ENCODE measurements at regions not wholly inside any gene's neighbourhood (a gene's known extent, or its start where the extent isn't known, plus 50 kb on each side); places are given as distances from the start of the nearest gene placed in this dataset.
"Not testable (repeated sequence)": the region's sequence is repeated elsewhere in the genome, so short reads cannot be mapped to it uniquely, and the experiment has no call there.

DNA sequence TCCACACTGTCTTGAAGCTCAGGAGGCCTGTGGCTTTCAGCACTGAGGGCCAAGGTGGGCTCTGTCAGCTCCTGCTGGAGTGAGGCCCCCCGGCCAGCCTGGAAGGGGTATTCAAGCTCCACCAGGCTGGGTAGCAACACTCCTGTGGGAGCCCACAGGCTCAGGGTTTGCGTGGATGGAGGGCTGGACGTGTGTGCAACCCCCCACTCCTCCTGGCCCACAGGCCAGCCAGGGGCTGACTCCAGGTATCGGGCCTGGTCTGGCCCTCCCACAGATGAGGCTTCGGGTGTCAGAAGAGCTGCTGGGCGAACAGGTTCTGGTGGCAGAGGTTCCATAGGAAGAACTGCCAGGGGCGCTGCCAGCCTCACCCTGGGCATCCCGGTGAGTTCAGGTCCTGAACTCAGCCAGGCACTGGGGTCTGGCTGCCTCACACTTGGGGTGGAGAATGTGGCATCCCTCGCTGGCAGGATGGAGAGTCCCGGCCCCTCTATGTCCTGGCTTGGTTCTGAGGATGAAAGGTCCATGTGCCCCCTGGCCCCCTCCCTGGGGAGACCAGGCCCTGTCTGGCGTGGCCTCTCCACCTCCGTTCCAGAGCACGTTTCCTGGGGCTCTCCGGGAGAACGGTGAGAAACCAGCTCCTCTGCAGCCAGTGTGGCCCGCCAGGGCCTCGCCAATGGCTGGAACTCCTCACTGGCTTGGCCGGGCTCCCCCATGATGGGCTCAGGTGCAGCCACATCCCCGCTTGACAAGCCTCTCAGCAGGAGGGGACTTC lies 64.6 kb upstream of the TARDBP start:
- Histone ChIP-seq H3K9me3 (no peaks in the 10 kb centered on the region), H3K4me3 (no peak overlapping the region), H3K36me3 (no peaks in the 10 kb centered on the region), H3K27me3 (peaks cover 0 to 6% (median 0%) of the 10 kb centered on the region in 3 donors), H3K4me1 (peaks cover 13 to 25% (median 20%) of the 10 kb centered on the region in 4 donors), H3K27ac (no peak overlapping the region)
- TF ChIP-seq POLR2A (IDR thresholded peaks at IDR 0.05) (no peak), EP300 (IDR thresholded peaks at IDR 0.05) (no peak), POLR2AphosphoS5 (IDR thresholded peaks at IDR 0.05) (no peak), CTCF (IDR thresholded peaks at IDR 0.05) (no peak)
- no peak for DNase-seq
- 90 to 93% (median 92%) methylated on average over 5 to 19 of the region's 19 CpGs for WGBS, 5 donors
- intact Hi-C loops (cut with DNase I; ENCODE audit: low total_unique reads): no loop called here

DNA sequence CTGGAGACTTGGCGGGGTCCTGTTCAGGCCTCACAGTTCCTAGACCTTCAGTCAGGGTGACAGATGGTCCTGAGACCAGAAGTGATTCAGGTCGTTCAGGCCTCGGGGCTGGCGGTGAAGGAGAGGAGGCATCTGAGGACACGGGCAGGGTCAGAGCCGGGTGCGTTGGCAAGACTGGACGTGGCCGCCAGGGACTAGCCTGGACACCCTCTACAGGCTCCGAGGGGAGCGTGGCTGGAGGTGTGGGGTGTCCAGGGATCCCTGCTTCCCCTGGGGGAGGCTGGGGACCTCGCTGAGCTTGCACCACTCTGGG lies 64.0 kb upstream of the TARDBP start:
- 89 to 95% (median 89%) methylated on average over 12 of the region's 12 CpGs for WGBS, 5 donors
- Histone ChIP-seq H3K27me3 (peaks cover 0 to 6% (median 0%) of the 10 kb centered on the region in 3 donors), H3K4me3 (no peak overlapping the region), H3K4me1 (peaks cover 13 to 20% (median 14%) of the 10 kb centered on the region in 4 donors), H3K27ac (no peak overlapping the region), H3K36me3 (no peaks in the 10 kb centered on the region), H3K9me3 (peaks cover 0 to 4% (median 1%) of the 10 kb centered on the region in 4 donors)
- no peak for DNase-seq
- intact Hi-C loops (cut with DNase I; ENCODE audit: low total_unique reads): no loop called here
- TF ChIP-seq CTCF (IDR thresholded peaks at IDR 0.05) (no peak), POLR2AphosphoS5 (IDR thresholded peaks at IDR 0.05) (no peak), EP300 (IDR thresholded peaks at IDR 0.05) (no peak), POLR2A (IDR thresholded peaks at IDR 0.05) (no peak)

GRCh38 chr1:10950316-10951172 lies 61.9 kb upstream of the TARDBP start:
- no peak for DNase-seq
- no peak overlapping the region for H3K27ac ChIP-seq
- no peak for TF ChIP-seq POLR2AphosphoS5 (IDR thresholded peaks at IDR 0.05)
- TF ChIP-seq POLR2A (IDR thresholded peaks at IDR 0.05): no peak
- no peak for TF ChIP-seq CTCF (IDR thresholded peaks at IDR 0.05)
- no peak for TF ChIP-seq EP300 (IDR thresholded peaks at IDR 0.05)
- intact Hi-C loops (cut with DNase I; ENCODE audit: low total_unique reads): no loop called here
- no peaks in the 10 kb centered on the region for H3K27me3 ChIP-seq
- peaks cover 0 to 6% (median 0%) of the 10 kb centered on the region in 4 donors for H3K4me1 ChIP-seq
- peaks cover 0 to 11% (median 5%) of the 10 kb centered on the region in 4 donors for H3K9me3 ChIP-seq
- WGBS, 5 donors: 63 to 80% (median 72%) methylated on average over 17 of the region's 17 CpGs
- no peaks in the 10 kb centered on the region for H3K36me3 ChIP-seq
- no peak overlapping the region for H3K4me3 ChIP-seq

DNA sequence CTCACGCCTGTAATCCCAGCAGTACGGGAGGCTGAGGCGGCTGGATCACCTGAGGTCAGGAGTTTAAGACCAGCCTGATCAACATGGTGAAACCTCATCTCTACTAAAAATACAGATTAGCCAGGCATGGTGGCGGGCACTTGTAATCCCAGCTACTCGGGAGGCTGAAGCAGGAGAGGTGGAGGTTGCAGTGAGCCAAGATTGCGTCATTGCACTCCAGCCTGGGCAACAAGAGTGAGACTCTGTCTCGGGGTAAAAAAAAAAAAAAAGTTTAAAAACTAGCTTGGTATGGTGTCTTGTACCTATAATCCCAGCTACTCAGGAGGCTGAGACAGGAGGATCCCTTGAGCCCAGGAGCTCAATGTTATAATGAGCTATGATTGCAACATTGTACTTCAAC lies 61.2 kb upstream of the TARDBP start:
- H3K27ac ChIP-seq; H3K36me3 ChIP-seq; H3K4me3 ChIP-seq; intact Hi-C loops (cut with DNase I; ENCODE audit: low total_unique reads); H3K27me3 ChIP-seq; H3K4me1 ChIP-seq; DNase-seq: not testable (repeated sequence)
- H3K9me3 ChIP-seq: peaks cover 0 to 11% (median 5%) of the 10 kb centered on the region in 4 donors
- 91 to 96% (median 96%) methylated on average over 7 of the region's 7 CpGs for WGBS, 5 donors
